Liver (tissue), 7 donors: ENCODE measurements at regions not wholly inside any gene's neighbourhood (a gene's known extent, or its start where the extent isn't known, plus 50 kb on each side); places are given as distances from the start of the nearest gene placed in this dataset.

Experiments used
- DNase-seq: peaks from one replicate; pipeline ENCODE4 v3.0.0-alpha.2; 2017; ENCODE audit warnings: low spot score
- H3K27ac ChIP-seq, 2 donors: one replicate each; pipeline ENCODE4 v1.7.0; 2013; ENCODE audit warnings: inconsistent platforms in 2 of 2, low read length in 2 of 2, control low read depth in 1 of 2, low read depth in 1 of 2, mild to moderate bottlenecking in 1 of 2
- H3K27me3 ChIP-seq, 4 donors: one replicate each; pipeline versions ENCODE4 v1.6.1 to v1.7.0; 2013; ENCODE audit warnings: low read length in 3 of 4, inconsistent platforms in 1 of 4, mild to moderate bottlenecking in 1 of 4, moderate library complexity in 1 of 4; ENCODE audit not compliant: control insufficient read depth in 4 of 4, insufficient read depth in 4 of 4
- H3K36me3 ChIP-seq, 4 donors: one replicate each; pipeline versions ENCODE4 v1.6.1 to v1.7.0; 2013; ENCODE audit warnings: low read length in 3 of 4, mild to moderate bottlenecking in 3 of 4, low read depth in 1 of 4, moderate library complexity in 1 of 4; ENCODE audit not compliant: control insufficient read depth in 4 of 4, insufficient read depth in 3 of 4
- H3K4me1 ChIP-seq, 4 donors: one replicate each; pipeline versions ENCODE4 v1.6.1 to v1.7.0; 2013; ENCODE audit warnings: low read length in 3 of 4, mild to moderate bottlenecking in 3 of 4, moderate library complexity in 1 of 4; ENCODE audit not compliant: control insufficient read depth in 4 of 4, insufficient read depth in 4 of 4
- H3K4me3 ChIP-seq, 3 donors: one replicate each; pipeline versions ENCODE4 v1.6.1 to v1.7.0; 2013; ENCODE audit warnings: low read length in 3 of 3, control low read depth in 1 of 3, low read depth in 1 of 3, mild to moderate bottlenecking in 1 of 3
- H3K9ac ChIP-seq, 2 donors: one replicate each; pipeline ENCODE4 v1.7.0; 2013; ENCODE audit warnings: low read length in 2 of 2, mild to moderate bottlenecking in 2 of 2, moderate library complexity in 2 of 2, control low read depth in 1 of 2, low read depth in 1 of 2
- H3K9me3 ChIP-seq, 4 donors: one replicate each; pipeline versions ENCODE4 v1.6.1 to v1.7.0; 2013; ENCODE audit warnings: low read length in 3 of 4; ENCODE audit not compliant: control insufficient read depth in 4 of 4
- EGR1 ChIP-seq, 2 donors: IDR thresholded peaks; 2 replicates each; pipeline ENCODE4 v1.6.1; 2016 to 2018; ENCODE audit warnings: antibody characterized with exemption in 2 of 2, low read depth in 2 of 2
- FOXA1 ChIP-seq: IDR thresholded peaks from 2 replicates; pipeline ENCODE4 v1.6.1; 2016; ENCODE audit warnings: antibody characterized with exemption
- FOXA2 ChIP-seq: IDR thresholded peaks from 2 replicates; pipeline ENCODE4 v1.6.1; 2016; ENCODE audit warnings: antibody characterized with exemption
- HNF4A ChIP-seq, 2 donors: conservative IDR thresholded peaks; 2 replicates each; pipeline ENCODE4 v1.6.1; 2016; ENCODE audit warnings: antibody characterized with exemption in 2 of 2, mild to moderate bottlenecking in 2 of 2
- HNF4G ChIP-seq: IDR thresholded peaks from 2 replicates; pipeline ENCODE4 v1.6.1; 2016; ENCODE audit warnings: antibody characterized with exemption
- JUND ChIP-seq, 2 donors: IDR thresholded peaks; 2 replicates each; pipeline ENCODE4 v1.6.1; 2016; ENCODE audit warnings: antibody characterized with exemption in 2 of 2
- RAD21 ChIP-seq, 2 donors: IDR thresholded peaks; 2 replicates each; pipeline ENCODE4 v1.6.1; 2016; ENCODE audit warnings: antibody characterized with exemption in 2 of 2, mild to moderate bottlenecking in 2 of 2
- SP1 ChIP-seq: IDR thresholded peaks from 2 replicates; pipeline ENCODE4 v1.6.1; 2018; ENCODE audit warnings: antibody characterized with exemption, mild to moderate bottlenecking
- YY1 ChIP-seq: IDR thresholded peaks from 2 replicates; pipeline ENCODE4 v1.6.1; 2016; ENCODE audit warnings: antibody characterized with exemption, mild to moderate bottlenecking
- WGBS: extraction: QIAGEN DNeasy Blood & Tissue Kit; methylation state at CpG from one replicate; pipeline ENCODE4 v1.1.7; 2013; 5-methylcytosine and 5-hydroxymethylcytosine counted together
- TF ChIP-seq, protein P1 (sequence below): IDR thresholded peaks from 2 replicates; pipeline ENCODE4 v1.6.1; 2016; ENCODE audit warnings: antibody characterized with exemption, mild to moderate bottlenecking
- TF ChIP-seq, protein P2 (sequence below): IDR thresholded peaks from 2 replicates; pipeline ENCODE4 v1.6.1; 2016; ENCODE audit warnings: antibody characterized with exemption
- donor health status: healthy.
- donor health status: healthy.
- donor health status: healthy.
- donor health status: healthy.

DNA sequence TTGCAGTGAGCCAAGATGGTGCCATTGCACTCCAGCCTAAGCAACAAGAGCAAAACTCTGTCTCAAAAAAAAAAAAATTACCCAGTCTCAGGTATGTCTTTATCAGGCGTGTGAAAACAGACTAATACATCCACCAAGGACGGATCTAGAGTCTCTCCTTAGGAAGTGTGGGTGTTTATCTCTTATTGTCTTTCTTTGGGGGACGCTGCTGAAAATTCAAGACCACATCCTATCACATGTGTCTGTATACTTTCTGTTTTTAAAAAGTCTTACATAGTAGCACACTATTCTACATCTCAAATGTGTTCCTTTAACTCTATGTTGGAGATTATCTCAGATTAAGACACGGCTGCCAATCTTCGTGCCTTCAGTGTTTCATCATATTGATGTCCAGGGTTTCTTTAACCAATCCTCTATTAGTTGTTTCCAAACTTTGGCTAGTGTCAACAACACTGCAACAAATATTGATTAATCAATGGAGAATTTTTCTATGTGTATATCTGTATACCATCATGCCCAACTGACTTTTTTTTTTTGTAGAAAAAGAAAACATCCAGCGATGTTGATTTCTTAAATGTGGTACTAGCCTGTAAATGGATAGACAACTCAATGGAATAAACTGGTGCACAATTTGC lies 92.3 kb upstream of the KDM7A start:
- H3K27me3 ChIP-seq = no peaks in the 10 kb centered on the region
- H3K4me1 ChIP-seq = peaks cover 0 to 2% (median 0%) of the 10 kb centered on the region in 4 donors
- no peak overlapping the region for H3K4me3 ChIP-seq
- H3K9me3 ChIP-seq = no peaks in the 10 kb centered on the region
- TF ChIP-seq, protein P1, sequence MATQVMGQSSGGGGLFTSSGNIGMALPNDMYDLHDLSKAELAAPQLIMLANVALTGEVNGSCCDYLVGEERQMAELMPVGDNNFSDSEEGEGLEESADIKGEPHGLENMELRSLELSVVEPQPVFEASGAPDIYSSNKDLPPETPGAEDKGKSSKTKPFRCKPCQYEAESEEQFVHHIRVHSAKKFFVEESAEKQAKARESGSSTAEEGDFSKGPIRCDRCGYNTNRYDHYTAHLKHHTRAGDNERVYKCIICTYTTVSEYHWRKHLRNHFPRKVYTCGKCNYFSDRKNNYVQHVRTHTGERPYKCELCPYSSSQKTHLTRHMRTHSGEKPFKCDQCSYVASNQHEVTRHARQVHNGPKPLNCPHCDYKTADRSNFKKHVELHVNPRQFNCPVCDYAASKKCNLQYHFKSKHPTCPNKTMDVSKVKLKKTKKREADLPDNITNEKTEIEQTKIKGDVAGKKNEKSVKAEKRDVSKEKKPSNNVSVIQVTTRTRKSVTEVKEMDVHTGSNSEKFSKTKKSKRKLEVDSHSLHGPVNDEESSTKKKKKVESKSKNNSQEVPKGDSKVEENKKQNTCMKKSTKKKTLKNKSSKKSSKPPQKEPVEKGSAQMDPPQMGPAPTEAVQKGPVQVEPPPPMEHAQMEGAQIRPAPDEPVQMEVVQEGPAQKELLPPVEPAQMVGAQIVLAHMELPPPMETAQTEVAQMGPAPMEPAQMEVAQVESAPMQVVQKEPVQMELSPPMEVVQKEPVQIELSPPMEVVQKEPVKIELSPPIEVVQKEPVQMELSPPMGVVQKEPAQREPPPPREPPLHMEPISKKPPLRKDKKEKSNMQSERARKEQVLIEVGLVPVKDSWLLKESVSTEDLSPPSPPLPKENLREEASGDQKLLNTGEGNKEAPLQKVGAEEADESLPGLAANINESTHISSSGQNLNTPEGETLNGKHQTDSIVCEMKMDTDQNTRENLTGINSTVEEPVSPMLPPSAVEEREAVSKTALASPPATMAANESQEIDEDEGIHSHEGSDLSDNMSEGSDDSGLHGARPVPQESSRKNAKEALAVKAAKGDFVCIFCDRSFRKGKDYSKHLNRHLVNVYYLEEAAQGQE = no peak
- TF ChIP-seq JUND (IDR thresholded peaks at IDR 0.05) (no peak), FOXA2 (peak; percentile 36), HNF4A (conservative IDR thresholded peaks at IDR 0.05) (peak in 1 of 2 donors; percentile 6), SP1 (no peak)
- H3K9ac ChIP-seq = no peak overlapping the region
- H3K27ac ChIP-seq = no peak overlapping the region
- no peaks in the 10 kb centered on the region for H3K36me3 ChIP-seq
- no peak for DNase-seq
- 63% methylated on average over 6 of the region's 6 CpGs for WGBS

DNA sequence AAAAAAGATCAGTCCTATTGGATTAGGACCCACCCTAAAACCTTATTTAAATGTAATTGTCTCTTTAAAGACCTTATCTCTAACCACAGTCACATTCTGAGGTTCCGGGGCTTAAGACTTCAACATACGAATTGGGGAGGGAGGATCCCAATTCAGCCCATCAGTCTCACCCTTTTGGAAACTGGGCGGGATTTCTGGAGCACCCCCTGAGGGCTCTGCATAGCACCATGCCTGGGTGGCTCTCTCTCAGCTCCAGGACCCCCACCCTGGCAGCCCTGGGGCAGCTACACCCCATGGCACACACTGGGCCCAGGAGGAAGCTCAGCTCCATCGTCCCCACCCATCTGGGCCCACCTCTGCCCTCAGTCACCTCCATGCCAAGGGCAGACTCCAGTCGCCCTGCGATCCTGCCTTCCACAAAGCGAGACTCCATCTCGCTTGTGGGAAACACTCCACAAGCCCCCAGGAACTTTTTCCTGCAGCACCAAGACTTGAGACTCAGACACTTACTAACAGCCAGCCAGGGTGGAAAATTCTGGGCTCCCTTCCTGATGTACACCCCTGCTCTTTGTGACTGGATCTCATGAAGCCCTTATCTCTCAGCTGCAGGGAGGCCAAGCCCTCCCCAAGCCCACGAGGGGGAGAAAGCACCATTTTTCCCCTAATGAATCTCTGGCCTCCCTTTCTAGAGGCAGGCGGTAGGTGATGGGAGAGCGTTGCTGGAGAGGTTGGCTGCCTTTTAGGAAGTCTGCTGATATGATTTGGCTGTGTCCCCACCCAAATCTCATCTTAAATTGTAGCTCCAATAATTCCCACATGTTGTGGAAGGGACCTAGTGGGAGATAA lies 90.8 kb upstream of the KDM7A start:
- TF ChIP-seq FOXA2 = no peak
- 93% methylated on average over 11 of the region's 11 CpGs for whole genome bisulfite sequencing
- DNase-seq = peak; percentile 44
- no peaks in the 10 kb centered on the region for H3K27me3 ChIP-seq
- H3K9ac ChIP-seq = no peak overlapping the region
- H3K9me3 ChIP-seq = no peaks in the 10 kb centered on the region
- no peak overlapping the region for H3K27ac ChIP-seq
- H3K36me3 ChIP-seq = no peaks in the 10 kb centered on the region
- H3K4me3 ChIP-seq = no peak overlapping the region
- peaks cover 0 to 2% (median 0%) of the 10 kb centered on the region in 4 donors for H3K4me1 ChIP-seq

DNA sequence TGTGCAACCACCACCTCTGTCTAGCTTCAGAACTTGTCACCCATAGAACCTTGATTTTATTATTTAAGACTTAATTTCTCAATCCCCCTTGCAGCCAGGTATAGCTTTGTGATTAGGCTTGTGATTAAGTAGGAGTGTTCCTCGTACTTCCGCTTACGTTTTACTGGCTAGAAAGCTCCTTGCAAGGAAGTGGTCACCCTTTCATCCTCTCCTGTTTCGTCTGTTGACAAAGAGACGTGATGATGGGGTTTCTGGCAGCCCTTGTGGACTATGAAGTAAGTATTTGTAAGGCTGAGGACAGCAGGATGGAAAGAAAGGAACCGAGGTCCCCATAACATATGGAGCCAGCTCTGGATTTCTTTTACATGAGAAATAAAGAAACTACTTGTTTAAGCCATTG lies 86.5 kb upstream of the KDM7A start:
- Histone ChIP-seq H3K27ac (no peak overlapping the region), H3K4me1 (no peaks in the 10 kb centered on the region), H3K36me3 (no peaks in the 10 kb centered on the region), H3K9me3 (no peaks in the 10 kb centered on the region), H3K9ac (no peak overlapping the region), H3K27me3 (no peaks in the 10 kb centered on the region), H3K4me3 (no peak overlapping the region)
- WGBS = 85% methylated on average over 6 of the region's 6 CpGs
- DNase-seq = no peak
- TF ChIP-seq HNF4A (conservative IDR thresholded peaks at IDR 0.05) = no peak
- TF ChIP-seq, protein P2, sequence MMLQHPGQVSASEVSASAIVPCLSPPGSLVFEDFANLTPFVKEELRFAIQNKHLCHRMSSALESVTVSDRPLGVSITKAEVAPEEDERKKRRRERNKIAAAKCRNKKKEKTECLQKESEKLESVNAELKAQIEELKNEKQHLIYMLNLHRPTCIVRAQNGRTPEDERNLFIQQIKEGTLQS = no peak
- no peak for TF ChIP-seq SP1
- no peak for TF ChIP-seq YY1
- no peak for TF ChIP-seq RAD21 (IDR thresholded peaks at IDR 0.05)
- TF ChIP-seq EGR1 (IDR thresholded peaks at IDR 0.05; ENCODE audit: low read depth in 2 of 2) = no peak
- TF ChIP-seq FOXA1 = no peak
- TF ChIP-seq HNF4G = no peak
